ENCODE measurements at regions not wholly inside any gene's neighbourhood (a gene's known extent, or its start where the extent isn't known, plus 50 kb on each side); places are given as distances from the start of the nearest gene placed in this dataset.
"Not testable (repeated sequence)": the region's sequence is repeated elsewhere in the genome, so short reads cannot be mapped to it uniquely, and the experiment has no call there.

GRCh38 chr20:30910937-30911725 is 346.3 kb upstream of the DEFB115 start:
- Histone ChIP-seq H3K9me3 (ENCODE audit: control insufficient read depth, insufficient read depth, low read length) (no peaks in the 10 kb centered on the region), H3K36me3 (ENCODE audit: control insufficient read depth, insufficient read depth, low read length) (no peaks in the 10 kb centered on the region), H3K4me1 (ENCODE audit: control insufficient read depth, insufficient read depth, low read length) (no peaks in the 10 kb centered on the region), H3K27me3 (ENCODE audit: control insufficient read depth, insufficient read depth, low read length) (peaks cover 18% of the 10 kb centered on the region), H3K9ac (ENCODE audit: low read depth, low read length) (no peak overlapping the region), H3K4me3 (ENCODE audit: low read depth, low read length) (no peak overlapping the region)

GRCh38 chr20:30911832-30912660 is 345.4 kb upstream of the DEFB115 start:
- not testable (repeated sequence) for H3K9me3 ChIP-seq (ENCODE audit: control insufficient read depth, insufficient read depth, low read length); H3K9ac ChIP-seq (ENCODE audit: low read depth, low read length); H3K36me3 ChIP-seq (ENCODE audit: control insufficient read depth, insufficient read depth, low read length); H3K4me1 ChIP-seq (ENCODE audit: control insufficient read depth, insufficient read depth, low read length)
- peaks cover 18% of the 10 kb centered on the region for H3K27me3 ChIP-seq (ENCODE audit: control insufficient read depth, insufficient read depth, low read length)
- H3K4me3 ChIP-seq (ENCODE audit: low read depth, low read length), result peak overlapping the region; percentile 32

- peak overlapping the region; percentile 32 for H3K4me3 ChIP-seq (ENCODE audit: low read depth, low read length)
- not testable (repeated sequence) for H3K9ac ChIP-seq (ENCODE audit: low read depth, low read length)
These were observed 344.8 kb upstream of the DEFB115 start for GRCh38 chr20:30912661-30913026.

GRCh38 chr20:30916404-30916803 is 341.1 kb upstream of the DEFB115 start:
- H3K9me3 ChIP-seq (ENCODE audit: control insufficient read depth, insufficient read depth, low read length); H3K4me3 ChIP-seq (ENCODE audit: low read depth, low read length); H3K4me1 ChIP-seq (ENCODE audit: control insufficient read depth, insufficient read depth, low read length); H3K27me3 ChIP-seq (ENCODE audit: control insufficient read depth, insufficient read depth, low read length); H3K36me3 ChIP-seq (ENCODE audit: control insufficient read depth, insufficient read depth, low read length); H3K9ac ChIP-seq (ENCODE audit: low read depth, low read length): not testable (repeated sequence)

More at GRCh38 chr20:30912661-30913026, 344.8 kb upstream of the DEFB115 start:
- not testable (repeated sequence) for H3K4me1 ChIP-seq (ENCODE audit: control insufficient read depth, insufficient read depth, low read length); H3K36me3 ChIP-seq (ENCODE audit: control insufficient read depth, insufficient read depth, low read length); H3K9me3 ChIP-seq (ENCODE audit: control insufficient read depth, insufficient read depth, low read length)
- peaks cover 18% of the 10 kb centered on the region for H3K27me3 ChIP-seq (ENCODE audit: control insufficient read depth, insufficient read depth, low read length)

- no peak overlapping the region for H3K9ac ChIP-seq (ENCODE audit: low read depth, low read length)
- H3K4me3 ChIP-seq (ENCODE audit: low read depth, low read length), result no peak overlapping the region
- no peaks in the 10 kb centered on the region for H3K27me3 ChIP-seq (ENCODE audit: control insufficient read depth, insufficient read depth, low read length)
- H3K4me1 ChIP-seq (ENCODE audit: control insufficient read depth, insufficient read depth, low read length), result no peaks in the 10 kb centered on the region
- H3K36me3 ChIP-seq (ENCODE audit: control insufficient read depth, insufficient read depth, low read length), result no peaks in the 10 kb centered on the region
- H3K9me3 ChIP-seq (ENCODE audit: control insufficient read depth, insufficient read depth, low read length), result no peaks in the 10 kb centered on the region
These were observed 337.8 kb upstream of the DEFB115 start for GRCh38 chr20:30919514-30920188.

GRCh38 chr20:30921286-30922071 is 336.0 kb upstream of the DEFB115 start:
- Histone ChIP-seq H3K4me1 (ENCODE audit: control insufficient read depth, insufficient read depth, low read length) (no peaks in the 10 kb centered on the region), H3K4me3 (ENCODE audit: low read depth, low read length) (no peak overlapping the region), H3K27me3 (ENCODE audit: control insufficient read depth, insufficient read depth, low read length) (no peaks in the 10 kb centered on the region), H3K9ac (ENCODE audit: low read depth, low read length) (no peak overlapping the region), H3K36me3 (ENCODE audit: control insufficient read depth, insufficient read depth, low read length) (no peaks in the 10 kb centered on the region), H3K9me3 (ENCODE audit: control insufficient read depth, insufficient read depth, low read length) (no peaks in the 10 kb centered on the region)

GRCh38 chr20:30922129-30922528 is 335.3 kb upstream of the DEFB115 start:
- Histone ChIP-seq H3K9me3 (ENCODE audit: control insufficient read depth, insufficient read depth, low read length) (no peaks in the 10 kb centered on the region), H3K27me3 (ENCODE audit: control insufficient read depth, insufficient read depth, low read length) (no peaks in the 10 kb centered on the region), H3K4me3 (ENCODE audit: low read depth, low read length) (no peak overlapping the region), H3K36me3 (ENCODE audit: control insufficient read depth, insufficient read depth, low read length) (no peaks in the 10 kb centered on the region), H3K4me1 (ENCODE audit: control insufficient read depth, insufficient read depth, low read length) (no peaks in the 10 kb centered on the region), H3K9ac (ENCODE audit: low read depth, low read length) (no peak overlapping the region)

- H3K9me3 ChIP-seq (ENCODE audit: control insufficient read depth, insufficient read depth, low read length), result peaks cover 7% of the 10 kb centered on the region
- H3K4me3 ChIP-seq (ENCODE audit: low read depth, low read length), result no peak overlapping the region
- no peaks in the 10 kb centered on the region for H3K27me3 ChIP-seq (ENCODE audit: control insufficient read depth, insufficient read depth, low read length)
These were observed 319.7 kb upstream of the DEFB115 start for GRCh38 chr20:30937790-30938189.

GRCh38 chr20:30949761-30950160 is 307.7 kb upstream of the DEFB115 start:
- no peak overlapping the region for H3K9ac ChIP-seq (ENCODE audit: low read depth, low read length)
- H3K9me3 ChIP-seq (ENCODE audit: control insufficient read depth, insufficient read depth, low read length), result no peaks in the 10 kb centered on the region
- H3K4me3 ChIP-seq (ENCODE audit: low read depth, low read length), result no peak overlapping the region
- H3K27me3 ChIP-seq (ENCODE audit: control insufficient read depth, insufficient read depth, low read length), result no peaks in the 10 kb centered on the region
- no peaks in the 10 kb centered on the region for H3K4me1 ChIP-seq (ENCODE audit: control insufficient read depth, insufficient read depth, low read length)
- no peaks in the 10 kb centered on the region for H3K36me3 ChIP-seq (ENCODE audit: control insufficient read depth, insufficient read depth, low read length)

More at GRCh38 chr20:30937790-30938189, 319.7 kb upstream of the DEFB115 start:
- H3K4me1 ChIP-seq (ENCODE audit: control insufficient read depth, insufficient read depth, low read length), result no peaks in the 10 kb centered on the region
- H3K9ac ChIP-seq (ENCODE audit: low read depth, low read length), result no peak overlapping the region
- no peaks in the 10 kb centered on the region for H3K36me3 ChIP-seq (ENCODE audit: control insufficient read depth, insufficient read depth, low read length)

- H3K4me1 ChIP-seq (ENCODE audit: control insufficient read depth, insufficient read depth, low read length); H3K4me3 ChIP-seq (ENCODE audit: low read depth, low read length); H3K9ac ChIP-seq (ENCODE audit: low read depth, low read length); H3K9me3 ChIP-seq (ENCODE audit: control insufficient read depth, insufficient read depth, low read length); H3K36me3 ChIP-seq (ENCODE audit: control insufficient read depth, insufficient read depth, low read length); H3K27me3 ChIP-seq (ENCODE audit: control insufficient read depth, insufficient read depth, low read length): not testable (repeated sequence)
These were observed 306.4 kb upstream of the DEFB115 start for GRCh38 chr20:30951088-30951487.

GRCh38 chr20:30956649-30957048 is 300.8 kb upstream of the DEFB115 start:
- not testable (repeated sequence) for H3K9ac ChIP-seq (ENCODE audit: low read depth, low read length); H3K27me3 ChIP-seq (ENCODE audit: control insufficient read depth, insufficient read depth, low read length); H3K36me3 ChIP-seq (ENCODE audit: control insufficient read depth, insufficient read depth, low read length); H3K4me1 ChIP-seq (ENCODE audit: control insufficient read depth, insufficient read depth, low read length); H3K4me3 ChIP-seq (ENCODE audit: low read depth, low read length); H3K9me3 ChIP-seq (ENCODE audit: control insufficient read depth, insufficient read depth, low read length)
